Left renal pelvis (tissue), 4 donors: ENCODE measurements at regions not wholly inside any gene's neighbourhood (a gene's known extent, or its start where the extent isn't known, plus 50 kb on each side); places are given as distances from the start of the nearest gene placed in this dataset.

Experiments used
- DNase-seq, 4 donors: peaks; one replicate each; pipeline ENCODE4 v3.0.0-alpha.2; 2013; ENCODE audit warnings: low read depth in 4 of 4, low spot score in 3 of 4

- no peak for DNase-seq
Observed at GRCh38 chr10:61110188-61110844, 166.3 kb upstream of the RHOBTB1 start.

- DNase-seq: no peak
Observed at GRCh38 chr10:61108915-61109314, 164.9 kb upstream of the RHOBTB1 start.

GRCh38 chr10:61100887-61101286 is 156.9 kb upstream of the RHOBTB1 start:
- peak in 2 of 4 donors; percentile 10 to 33 for DNase-seq

GRCh38 chr10:61099756-61100155 is 155.8 kb upstream of the RHOBTB1 start:
- DNase-seq: no peak

- DNase-seq: no peak
Observed at GRCh38 chr10:61098966-61099365, 155.0 kb upstream of the RHOBTB1 start.

- no peak for DNase-seq
Observed at GRCh38 chr10:61097026-61097425, 153.0 kb upstream of the RHOBTB1 start.

- DNase-seq: no peak
Observed at GRCh38 chr10:61096056-61096455, 152.1 kb upstream of the RHOBTB1 start.

- DNase-seq: no peak
Observed at GRCh38 chr10:61091531-61091930, 147.5 kb upstream of the RHOBTB1 start.

GRCh38 chr10:61089251-61089650 is 145.3 kb upstream of the RHOBTB1 start:
- no peak for DNase-seq

GRCh38 chr10:61084493-61084892 is 140.5 kb upstream of the RHOBTB1 start:
- DNase-seq: no peak

GRCh38 chr10:61081301-61081700 is 137.3 kb upstream of the RHOBTB1 start:
- no peak for DNase-seq

GRCh38 chr10:61078542-61079275 is 134.7 kb upstream of the RHOBTB1 start:
- DNase-seq: no peak

GRCh38 chr10:61076572-61077114 is 132.7 kb upstream of the RHOBTB1 start:
- no peak for DNase-seq

GRCh38 chr10:61073391-61073790 is 129.4 kb upstream of the RHOBTB1 start:
- DNase-seq: no peak

GRCh38 chr10:61071580-61071979 is 127.6 kb upstream of the RHOBTB1 start:
- no peak for DNase-seq

- DNase-seq: no peak
Observed at GRCh38 chr10:61068471-61068870, 124.5 kb upstream of the RHOBTB1 start.

- DNase-seq: no peak
Observed at GRCh38 chr10:61067671-61068336, 123.8 kb upstream of the RHOBTB1 start.

GRCh38 chr10:61066661-61067344 is 122.8 kb upstream of the RHOBTB1 start:
- no peak for DNase-seq

GRCh38 chr10:61065051-61065450 is 121.1 kb upstream of the RHOBTB1 start:
- no peak for DNase-seq

- no peak for DNase-seq
Observed at GRCh38 chr10:61064356-61064755, 120.4 kb upstream of the RHOBTB1 start.

GRCh38 chr10:61063901-61064300 is 119.9 kb upstream of the RHOBTB1 start:
- no peak for DNase-seq
